ENCODE measurements at regions not wholly inside any gene's neighbourhood (a gene's known extent, or its start where the extent isn't known, plus 50 kb on each side); places are given as distances from the start of the nearest gene placed in this dataset.

DNA sequence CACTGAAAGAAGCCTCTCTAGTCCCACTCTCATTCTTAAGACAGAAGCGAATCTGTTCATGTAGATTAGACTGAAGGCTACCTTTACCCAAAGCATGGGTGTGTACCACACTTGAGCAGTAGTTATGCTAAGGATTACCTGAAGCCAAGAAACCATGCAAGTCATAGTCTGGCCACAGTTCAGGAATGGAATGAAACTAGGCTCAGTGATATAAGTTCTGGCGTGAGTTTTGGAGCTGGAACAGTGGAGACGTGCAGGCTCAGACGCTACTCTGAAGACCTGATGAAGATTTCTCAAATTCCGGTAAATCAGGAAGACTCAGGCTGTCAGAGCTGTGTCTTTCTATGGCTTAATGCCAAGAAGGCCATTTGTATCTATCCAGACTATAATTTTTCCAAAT is 219.9 kb downstream of the HDGFL1 start:
- WGBS, 2 donors, result 89 to 91% methylated on average over 5 of the region's 5 CpGs
- no peak overlapping the region for H3K27ac ChIP-seq
- no peaks in the 10 kb centered on the region for H3K36me3 ChIP-seq
- H3K4me3 ChIP-seq, result no peak overlapping the region
- H3K27me3 ChIP-seq, result no peaks in the 10 kb centered on the region
- intact Hi-C loops (cut with DNase I), result no loop called here
- no peak for DNase-seq
- peaks cover 0 to 19% (median 15%) of the 10 kb centered on the region in 4 donors for H3K4me1 ChIP-seq
- no peak for TF ChIP-seq POLR2AphosphoS5 (IDR thresholded peaks at IDR 0.05)
- H3K9me3 ChIP-seq, result no peaks in the 10 kb centered on the region

DNA sequence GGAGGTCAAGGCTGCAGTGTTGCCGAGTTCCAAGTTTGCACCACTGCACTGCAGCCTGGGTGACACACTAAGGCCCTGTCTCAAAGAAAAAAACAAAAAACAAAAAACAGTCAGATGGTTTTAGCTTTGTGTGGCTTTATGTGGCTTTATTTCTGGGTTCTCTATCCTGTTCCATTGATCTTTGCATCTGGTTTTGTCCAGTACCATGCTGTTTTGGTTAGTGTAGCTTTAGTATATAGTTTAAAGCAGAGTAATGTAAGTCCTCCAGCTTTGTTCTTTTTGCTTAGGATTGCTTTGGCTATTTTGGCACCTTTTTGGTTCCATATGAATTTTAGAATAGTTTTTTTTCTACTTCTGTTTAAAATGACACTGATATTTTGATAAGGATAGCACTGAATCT is 225.5 kb downstream of the HDGFL1 start:
- TF ChIP-seq, protein P1, sequence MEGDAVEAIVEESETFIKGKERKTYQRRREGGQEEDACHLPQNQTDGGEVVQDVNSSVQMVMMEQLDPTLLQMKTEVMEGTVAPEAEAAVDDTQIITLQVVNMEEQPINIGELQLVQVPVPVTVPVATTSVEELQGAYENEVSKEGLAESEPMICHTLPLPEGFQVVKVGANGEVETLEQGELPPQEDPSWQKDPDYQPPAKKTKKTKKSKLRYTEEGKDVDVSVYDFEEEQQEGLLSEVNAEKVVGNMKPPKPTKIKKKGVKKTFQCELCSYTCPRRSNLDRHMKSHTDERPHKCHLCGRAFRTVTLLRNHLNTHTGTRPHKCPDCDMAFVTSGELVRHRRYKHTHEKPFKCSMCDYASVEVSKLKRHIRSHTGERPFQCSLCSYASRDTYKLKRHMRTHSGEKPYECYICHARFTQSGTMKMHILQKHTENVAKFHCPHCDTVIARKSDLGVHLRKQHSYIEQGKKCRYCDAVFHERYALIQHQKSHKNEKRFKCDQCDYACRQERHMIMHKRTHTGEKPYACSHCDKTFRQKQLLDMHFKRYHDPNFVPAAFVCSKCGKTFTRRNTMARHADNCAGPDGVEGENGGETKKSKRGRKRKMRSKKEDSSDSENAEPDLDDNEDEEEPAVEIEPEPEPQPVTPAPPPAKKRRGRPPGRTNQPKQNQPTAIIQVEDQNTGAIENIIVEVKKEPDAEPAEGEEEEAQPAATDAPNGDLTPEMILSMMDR (IDR thresholded peaks at IDR 0.05), result no peak
- TF ChIP-seq POLR2A (IDR thresholded peaks at IDR 0.05), result no peak
- no peak for TF ChIP-seq EP300 (IDR thresholded peaks at IDR 0.05)
- TF ChIP-seq POLR2AphosphoS5 (IDR thresholded peaks at IDR 0.05), result no peak
- Histone ChIP-seq H3K36me3 (no peaks in the 10 kb centered on the region), H3K4me3 (no peak overlapping the region), H3K9me3 (peaks cover 0 to 8% (median 1%) of the 10 kb centered on the region in 4 donors), H3K4me1 (no peaks in the 10 kb centered on the region), H3K27me3 (no peaks in the 10 kb centered on the region), H3K27ac (no peak overlapping the region)
- 95 to 98% methylated on average over 1 of the region's 1 CpG for WGBS, 2 donors
- DNase-seq, result no peak
- intact Hi-C loops (cut with DNase I), result no loop called here

GRCh38 chr6:22800451-22800850 is 231.1 kb downstream of the HDGFL1 start:
- H3K4me3 ChIP-seq, result no peak overlapping the region
- no peak for TF ChIP-seq EP300 (IDR thresholded peaks at IDR 0.05)
- TF ChIP-seq, protein P1 (IDR thresholded peaks at IDR 0.05), result no peak
- no peak for TF ChIP-seq POLR2A (IDR thresholded peaks at IDR 0.05)
- TF ChIP-seq POLR2AphosphoS5 (IDR thresholded peaks at IDR 0.05), result no peak
- no peaks in the 10 kb centered on the region for H3K36me3 ChIP-seq
- intact Hi-C loops (cut with DNase I), result no loop called here
- H3K9me3 ChIP-seq, result no peaks in the 10 kb centered on the region
- no peaks in the 10 kb centered on the region for H3K27me3 ChIP-seq
- whole genome bisulfite sequencing, 2 donors, result 77 to 78% methylated on average over 1 of the region's 1 CpG
- no peak for DNase-seq
- peaks cover 0 to 3% (median 1%) of the 10 kb centered on the region in 4 donors for H3K4me1 ChIP-seq
- H3K27ac ChIP-seq, result no peak overlapping the region

DNA sequence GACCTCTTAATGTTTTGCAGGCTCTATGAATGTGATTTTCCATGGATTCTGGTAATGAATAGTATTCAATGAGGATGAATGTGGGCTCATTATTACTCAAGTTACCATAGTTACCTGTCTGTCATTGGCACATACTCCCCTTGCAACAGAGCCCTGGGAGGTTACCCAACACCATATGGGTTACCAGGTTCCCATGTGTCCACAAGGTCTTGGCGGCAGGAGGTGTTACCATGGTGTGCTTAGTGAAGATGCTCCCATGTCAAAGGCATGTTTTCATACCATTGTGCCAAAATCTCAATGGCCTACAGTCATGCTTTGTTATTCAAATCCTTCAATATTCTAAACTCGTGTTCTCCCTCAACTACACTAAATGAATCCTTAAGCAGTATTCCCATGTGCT is 232.5 kb downstream of the HDGFL1 start:
- intact Hi-C loops (cut with DNase I), result no loop called here
- Histone ChIP-seq H3K4me3 (no peak overlapping the region), H3K9me3 (no peaks in the 10 kb centered on the region), H3K4me1 (peaks cover 0 to 9% (median 6%) of the 10 kb centered on the region in 4 donors), H3K36me3 (no peaks in the 10 kb centered on the region), H3K27me3 (no peaks in the 10 kb centered on the region), H3K27ac (no peak overlapping the region)
- no peak for DNase-seq
- TF ChIP-seq POLR2A (IDR thresholded peaks at IDR 0.05) (no peak), POLR2AphosphoS5 (IDR thresholded peaks at IDR 0.05) (no peak), EP300 (IDR thresholded peaks at IDR 0.05) (no peak)
- TF ChIP-seq, protein P1 (IDR thresholded peaks at IDR 0.05), result no peak
- 92 to 96% methylated on average over 2 of the region's 2 CpGs for WGBS, 2 donors

- no peak for DNase-seq
- H3K27ac ChIP-seq, result no peak overlapping the region
Measured at GRCh38 chr6:22804620-22805261, 235.4 kb downstream of the HDGFL1 start.

More at GRCh38 chr6:22804620-22805261, 235.4 kb downstream of the HDGFL1 start:
- H3K4me3 ChIP-seq, result no peak overlapping the region
- H3K4me1 ChIP-seq, result peaks cover 0 to 9% (median 6%) of the 10 kb centered on the region in 4 donors
- H3K9me3 ChIP-seq, result no peaks in the 10 kb centered on the region
- H3K36me3 ChIP-seq, result no peaks in the 10 kb centered on the region
- 69 to 77% methylated on average over 6 of the region's 6 CpGs for WGBS, 2 donors
- intact Hi-C loops (cut with DNase I), result no loop called here
- no peak for TF ChIP-seq POLR2A (IDR thresholded peaks at IDR 0.05)
- no peak for TF ChIP-seq POLR2AphosphoS5 (IDR thresholded peaks at IDR 0.05)
- TF ChIP-seq EP300 (IDR thresholded peaks at IDR 0.05), result no peak
- TF ChIP-seq, protein P1 (IDR thresholded peaks at IDR 0.05), result no peak
- no peaks in the 10 kb centered on the region for H3K27me3 ChIP-seq

Measured in sigmoid colon (tissue), 6 donors.